ENCODE measurements at regions not wholly inside any gene's neighbourhood (a gene's known extent, or its start where the extent isn't known, plus 50 kb on each side); places are given as distances from the start of the nearest gene placed in this dataset.

- peak overlapping the region in 2 of 4 donors; percentile 24 to 28 for H3K27ac ChIP-seq
- no peak overlapping the region for H3K4me3 ChIP-seq
- H3K27me3 ChIP-seq, result no peaks in the 10 kb centered on the region
- 66 to 75% methylated on average over 3 of the region's 3 CpGs for WGBS, 2 donors (ENCODE audit: low coverage in 1 of 2)
- H3K9me3 ChIP-seq, result no peaks in the 10 kb centered on the region
- in situ Hi-C loops (cut with MboI; ENCODE audit: low pct_ligation_motif_present in 1 of 4, low pct_unique_long_range_greater_than_20kb in 1 of 4, low sequenced_read_pairs in 3 of 4) (no loop called here), intact Hi-C loops (cut with DNase I; ENCODE audit: low total_unique reads) (loop anchor here (10.0 kb wide), 1 partner anchor 105 kb away; no protein-coding TSS in a partner anchor)
- TF ChIP-seq POLR2AphosphoS5 (IDR thresholded peaks at IDR 0.05) (no peak), POLR2A (IDR thresholded peaks at IDR 0.05) (no peak), EP300 (IDR thresholded peaks at IDR 0.05; ENCODE audit: low read depth) (no peak)
- TF ChIP-seq, protein P1, sequence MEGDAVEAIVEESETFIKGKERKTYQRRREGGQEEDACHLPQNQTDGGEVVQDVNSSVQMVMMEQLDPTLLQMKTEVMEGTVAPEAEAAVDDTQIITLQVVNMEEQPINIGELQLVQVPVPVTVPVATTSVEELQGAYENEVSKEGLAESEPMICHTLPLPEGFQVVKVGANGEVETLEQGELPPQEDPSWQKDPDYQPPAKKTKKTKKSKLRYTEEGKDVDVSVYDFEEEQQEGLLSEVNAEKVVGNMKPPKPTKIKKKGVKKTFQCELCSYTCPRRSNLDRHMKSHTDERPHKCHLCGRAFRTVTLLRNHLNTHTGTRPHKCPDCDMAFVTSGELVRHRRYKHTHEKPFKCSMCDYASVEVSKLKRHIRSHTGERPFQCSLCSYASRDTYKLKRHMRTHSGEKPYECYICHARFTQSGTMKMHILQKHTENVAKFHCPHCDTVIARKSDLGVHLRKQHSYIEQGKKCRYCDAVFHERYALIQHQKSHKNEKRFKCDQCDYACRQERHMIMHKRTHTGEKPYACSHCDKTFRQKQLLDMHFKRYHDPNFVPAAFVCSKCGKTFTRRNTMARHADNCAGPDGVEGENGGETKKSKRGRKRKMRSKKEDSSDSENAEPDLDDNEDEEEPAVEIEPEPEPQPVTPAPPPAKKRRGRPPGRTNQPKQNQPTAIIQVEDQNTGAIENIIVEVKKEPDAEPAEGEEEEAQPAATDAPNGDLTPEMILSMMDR (IDR thresholded peaks at IDR 0.05), result no peak
- DNase-seq, result no peak
- H3K4me1 ChIP-seq, result peaks cover 6 to 49% (median 33%) of the 10 kb centered on the region in 4 donors
- no peaks in the 10 kb centered on the region for H3K36me3 ChIP-seq
These were observed 88.0 kb upstream of the ADGRF1 start for GRCh38 chr6:47130086-47130485.

GRCh38 chr6:47129129-47129528 is 87.0 kb upstream of the ADGRF1 start:
- H3K27me3 ChIP-seq, result no peaks in the 10 kb centered on the region
- intact Hi-C loops (cut with DNase I; ENCODE audit: low total_unique reads), result no loop called here
- no peak for DNase-seq
- H3K4me1 ChIP-seq, result peaks cover 3 to 40% (median 26%) of the 10 kb centered on the region in 4 donors
- H3K9me3 ChIP-seq, result no peaks in the 10 kb centered on the region
- TF ChIP-seq, protein P1 (IDR thresholded peaks at IDR 0.05), result no peak
- no peak for TF ChIP-seq POLR2AphosphoS5 (IDR thresholded peaks at IDR 0.05)
- TF ChIP-seq POLR2A (IDR thresholded peaks at IDR 0.05), result no peak
- no peak for TF ChIP-seq EP300 (IDR thresholded peaks at IDR 0.05; ENCODE audit: low read depth)
- H3K27ac ChIP-seq, result no peak overlapping the region
- H3K4me3 ChIP-seq, result no peak overlapping the region
- in situ Hi-C loops (cut with MboI; ENCODE audit: low pct_ligation_motif_present in 1 of 4, low pct_unique_long_range_greater_than_20kb in 1 of 4, low sequenced_read_pairs in 3 of 4), result no loop called here
- H3K36me3 ChIP-seq, result no peaks in the 10 kb centered on the region
- WGBS, 2 donors (ENCODE audit: low coverage in 1 of 2), result 81% methylated on average over 1 of the region's 1 CpG; no CpG with 5 or more reads in 1 of the 2 donors

DNA sequence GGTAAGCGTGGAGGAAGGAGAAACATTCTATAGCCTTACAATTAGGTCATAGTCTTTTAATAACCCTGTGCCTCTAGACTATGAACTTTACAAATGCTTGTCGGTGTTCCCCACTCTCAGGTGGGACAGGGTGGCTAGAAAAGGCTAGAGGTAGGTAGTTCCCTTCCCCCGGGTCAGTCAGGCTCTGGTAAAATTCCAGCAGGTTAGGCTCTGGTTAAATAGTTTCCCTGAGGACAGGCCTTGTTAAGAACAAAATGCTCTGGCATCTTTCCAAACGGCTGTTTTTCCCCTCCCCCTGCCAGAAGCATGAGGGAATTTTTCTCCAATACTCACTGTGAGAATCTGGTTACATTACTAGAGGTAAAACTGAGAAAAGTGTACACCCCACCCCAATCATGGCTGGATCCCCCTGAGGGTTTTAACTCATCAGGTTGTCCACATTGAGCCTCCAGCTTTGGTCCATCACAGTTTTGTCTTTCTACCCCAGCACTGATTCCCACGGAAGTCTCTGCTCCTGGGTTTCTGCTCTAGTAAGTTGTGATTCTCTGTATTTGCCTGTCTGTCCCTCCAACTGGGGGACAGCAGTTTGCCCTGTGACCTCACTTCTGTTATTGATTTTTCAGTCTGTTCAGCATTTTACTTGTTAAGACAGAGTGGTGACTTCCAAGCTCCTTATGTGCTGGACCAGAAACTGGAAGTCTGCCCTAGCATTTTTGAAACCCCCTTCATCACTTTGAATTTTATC is 84.7 kb upstream of the ADGRF1 start:
- Histone ChIP-seq H3K27ac (peak overlapping the region in 2 of 4 donors; percentile 5 to 17), H3K27me3 (no peaks in the 10 kb centered on the region), H3K9me3 (no peaks in the 10 kb centered on the region), H3K4me1 (peaks cover 0 to 20% (median 10%) of the 10 kb centered on the region in 4 donors), H3K4me3 (no peak overlapping the region), H3K36me3 (no peaks in the 10 kb centered on the region)
- TF ChIP-seq POLR2AphosphoS5 (IDR thresholded peaks at IDR 0.05), result no peak
- TF ChIP-seq, protein P1 (IDR thresholded peaks at IDR 0.05), result no peak
- TF ChIP-seq POLR2A (IDR thresholded peaks at IDR 0.05), result no peak
- no peak for TF ChIP-seq EP300 (IDR thresholded peaks at IDR 0.05; ENCODE audit: low read depth)
- in situ Hi-C loops (cut with MboI; ENCODE audit: low pct_ligation_motif_present in 1 of 4, low pct_unique_long_range_greater_than_20kb in 1 of 4, low sequenced_read_pairs in 3 of 4), result no loop called here
- intact Hi-C loops (cut with DNase I; ENCODE audit: low total_unique reads), result no loop called here
- DNase-seq, result peak; percentile 48
- 46 to 52% methylated on average over 4 to 5 of the region's 5 CpGs for WGBS, 2 donors (ENCODE audit: low coverage in 1 of 2)

- no peaks in the 10 kb centered on the region for H3K9me3 ChIP-seq
These were observed 76.5 kb upstream of the ADGRF1 start for GRCh38 chr6:47118611-47119010.

More at GRCh38 chr6:47118611-47119010, 76.5 kb upstream of the ADGRF1 start:
- H3K27me3 ChIP-seq, result no peaks in the 10 kb centered on the region
- no peaks in the 10 kb centered on the region for H3K36me3 ChIP-seq
- H3K4me1 ChIP-seq, result peaks cover 0 to 3% (median 0%) of the 10 kb centered on the region in 4 donors
- no peak for DNase-seq
- in situ Hi-C loops (cut with MboI; ENCODE audit: low pct_ligation_motif_present in 1 of 4, low pct_unique_long_range_greater_than_20kb in 1 of 4, low sequenced_read_pairs in 3 of 4) (no loop called here), intact Hi-C loops (cut with DNase I; ENCODE audit: low total_unique reads) (no loop called here)
- no peak overlapping the region for H3K4me3 ChIP-seq
- TF ChIP-seq POLR2A (IDR thresholded peaks at IDR 0.05) (no peak), POLR2AphosphoS5 (IDR thresholded peaks at IDR 0.05) (no peak), EP300 (IDR thresholded peaks at IDR 0.05; ENCODE audit: low read depth) (no peak)
- TF ChIP-seq, protein P1 (IDR thresholded peaks at IDR 0.05), result no peak
- H3K27ac ChIP-seq, result no peak overlapping the region
